ENCODE measurements at regions not wholly inside any gene's neighbourhood (a gene's known extent, or its start where the extent isn't known, plus 50 kb on each side); places are given as distances from the start of the nearest gene placed in this dataset.

DNA sequence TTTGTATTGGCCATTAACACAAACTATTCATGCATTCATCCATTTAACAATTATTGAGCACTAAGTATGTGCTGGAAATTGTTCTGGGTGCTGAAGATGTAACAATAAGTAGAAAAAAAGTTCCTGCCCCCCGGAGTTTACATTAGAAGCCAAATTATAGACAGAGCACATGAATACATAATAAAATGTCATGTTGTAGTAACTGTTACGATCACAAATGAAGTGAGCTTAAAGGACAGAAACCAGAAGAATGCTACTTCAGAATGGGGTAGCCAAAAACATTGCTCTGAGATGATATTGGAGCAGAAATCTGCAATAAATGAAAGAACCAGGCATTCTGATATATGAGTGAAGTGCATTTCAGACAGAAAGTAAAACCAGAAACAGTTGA lies 256.0 kb upstream of the SETBP1 start:
- TF ChIP-seq, protein P1, sequence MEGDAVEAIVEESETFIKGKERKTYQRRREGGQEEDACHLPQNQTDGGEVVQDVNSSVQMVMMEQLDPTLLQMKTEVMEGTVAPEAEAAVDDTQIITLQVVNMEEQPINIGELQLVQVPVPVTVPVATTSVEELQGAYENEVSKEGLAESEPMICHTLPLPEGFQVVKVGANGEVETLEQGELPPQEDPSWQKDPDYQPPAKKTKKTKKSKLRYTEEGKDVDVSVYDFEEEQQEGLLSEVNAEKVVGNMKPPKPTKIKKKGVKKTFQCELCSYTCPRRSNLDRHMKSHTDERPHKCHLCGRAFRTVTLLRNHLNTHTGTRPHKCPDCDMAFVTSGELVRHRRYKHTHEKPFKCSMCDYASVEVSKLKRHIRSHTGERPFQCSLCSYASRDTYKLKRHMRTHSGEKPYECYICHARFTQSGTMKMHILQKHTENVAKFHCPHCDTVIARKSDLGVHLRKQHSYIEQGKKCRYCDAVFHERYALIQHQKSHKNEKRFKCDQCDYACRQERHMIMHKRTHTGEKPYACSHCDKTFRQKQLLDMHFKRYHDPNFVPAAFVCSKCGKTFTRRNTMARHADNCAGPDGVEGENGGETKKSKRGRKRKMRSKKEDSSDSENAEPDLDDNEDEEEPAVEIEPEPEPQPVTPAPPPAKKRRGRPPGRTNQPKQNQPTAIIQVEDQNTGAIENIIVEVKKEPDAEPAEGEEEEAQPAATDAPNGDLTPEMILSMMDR (IDR thresholded peaks at IDR 0.05) = no peak
- no peak for TF ChIP-seq POLR2AphosphoS5 (IDR thresholded peaks at IDR 0.05)

Data from transverse colon (tissue), 4 donors.